K562 (cell line): ENCODE measurements at regions not wholly inside any gene's neighbourhood (a gene's known extent, or its start where the extent isn't known, plus 50 kb on each side); places are given as distances from the start of the nearest gene placed in this dataset.

Experiments used
- ATF6 ChIP-seq: sonication (generic); formaldehyde crosslinking; IDR thresholded peaks from 2 replicates; pipeline ENCODE4 v1.4.0; 2020; ENCODE audit warnings: mild to moderate bottlenecking, missing genetic modification reagents
- ATF7 ChIP-seq: fragments of 450-650 bp; IDR thresholded peaks from 2 replicates; pipeline ENCODE4 v1.7.1; 2014; ENCODE audit warnings: mild to moderate bottlenecking, moderate library complexity
- ELK3 ChIP-seq: fragments of 450-650 bp; formaldehyde crosslinking; IDR thresholded peaks from 2 replicates; pipeline ENCODE4 v1.4.0; 2020; ENCODE audit warnings: mild to moderate bottlenecking
- FIP1L1 ChIP-seq: fragments of 200-400 bp; formaldehyde crosslinking; IDR thresholded peaks from 2 replicates; pipeline ENCODE4 v1.6.1; 2018; ENCODE audit warnings: mild to moderate bottlenecking, low read depth, low read length; ENCODE audit not compliant: poor library complexity, severe bottlenecking
- HINFP ChIP-seq: fragments of 450-650 bp; conservative IDR thresholded peaks from 2 replicates; pipeline ENCODE4 v1.6.1; 2016; ENCODE audit warnings: missing genetic modification characterization, low read depth, mild to moderate bottlenecking, control low read depth, missing compliant biosample characterization
- HNRNPLL ChIP-seq: fragments of 200-400 bp; formaldehyde crosslinking; IDR thresholded peaks from 2 replicates; pipeline ENCODE4 v1.6.1; 2017; ENCODE audit warnings: low read length, low read depth, mild to moderate bottlenecking; ENCODE audit not compliant: poor library complexity, severe bottlenecking
- RNF2 ChIP-seq: sonication (generic); IDR thresholded peaks from 2 replicates; pipeline ENCODE4 v1.6.1; 2016

GRCh38 chr5:174419540-174420132 lies 304.7 kb upstream of the MSX2 start (continued):
- TF ChIP-seq FIP1L1 (no peak), RNF2 (no peak), HNRNPLL (peak; percentile 98), ATF7 (no peak), ELK3 (CRISPR knock-in tag) (no peak), HINFP (tag) (no peak), ATF6 (CRISPR knock-in tag) (no peak)
- TF ChIP-seq, all 486 proteins: peak for 11
